ENCODE measurements at regions not wholly inside any gene's neighbourhood (a gene's known extent, or its start where the extent isn't known, plus 50 kb on each side); places are given as distances from the start of the nearest gene placed in this dataset.

DNA sequence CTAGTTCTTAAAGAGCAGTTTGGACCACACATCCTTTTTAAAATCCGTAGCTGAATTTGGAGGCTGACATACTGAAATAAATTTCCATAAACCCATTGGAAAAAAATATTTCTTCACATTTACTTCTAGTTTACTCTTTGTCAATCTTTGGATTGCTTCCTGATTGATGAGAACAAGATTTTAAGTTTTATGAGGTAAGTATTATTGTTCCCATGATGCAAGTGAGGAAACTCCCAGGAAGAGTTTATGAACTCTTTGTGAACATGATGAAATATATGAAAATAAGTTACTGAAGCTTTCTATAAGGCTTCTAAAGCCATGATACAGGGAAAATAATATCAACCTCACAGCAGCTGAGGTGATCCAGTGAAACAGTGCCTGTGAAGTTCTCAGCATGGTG is 320.0 kb downstream of the GJA1 start:
- no peaks in the 10 kb centered on the region for H3K36me3 Mint-ChIP-seq (ENCODE audit: unreplicated experiment)
- no peaks in the 10 kb centered on the region for H3K27me3 Mint-ChIP-seq (ENCODE audit: unreplicated experiment)
- no peaks in the 10 kb centered on the region for H3K9me3 Mint-ChIP-seq (ENCODE audit: unreplicated experiment)
- H3K27ac Mint-ChIP-seq (ENCODE audit: unreplicated experiment): no peak overlapping the region
- no peak overlapping the region for H3K4me3 Mint-ChIP-seq (ENCODE audit: unreplicated experiment)
- no peak for TF ChIP-seq CTCF (IDR thresholded peaks at IDR 0.05; ENCODE audit: partially characterized antibody, unreplicated experiment)
- DNase-seq: no peak
- no peaks in the 10 kb centered on the region for H3K4me1 Mint-ChIP-seq (ENCODE audit: low read depth, unreplicated experiment)

- Mint-ChIP-seq H3K36me3 (ENCODE audit: unreplicated experiment) (peaks cover 2% of the 10 kb centered on the region), H3K4me3 (ENCODE audit: unreplicated experiment) (no peak overlapping the region), H3K4me1 (ENCODE audit: low read depth, unreplicated experiment) (no peaks in the 10 kb centered on the region), H3K27me3 (ENCODE audit: unreplicated experiment) (no peaks in the 10 kb centered on the region), H3K9me3 (ENCODE audit: unreplicated experiment) (no peaks in the 10 kb centered on the region), H3K27ac (ENCODE audit: unreplicated experiment) (no peak overlapping the region)
- DNase-seq: no peak
- TF ChIP-seq CTCF (IDR thresholded peaks at IDR 0.05; ENCODE audit: partially characterized antibody, unreplicated experiment): no peak
Observed at GRCh38 chr6:121756666-121757065, 321.2 kb downstream of the GJA1 start.

- H3K4me1 Mint-ChIP-seq (ENCODE audit: low read depth, unreplicated experiment): no peaks in the 10 kb centered on the region
- H3K4me3 Mint-ChIP-seq (ENCODE audit: unreplicated experiment): no peak overlapping the region
- H3K9me3 Mint-ChIP-seq (ENCODE audit: unreplicated experiment): no peaks in the 10 kb centered on the region
- no peak for TF ChIP-seq CTCF (IDR thresholded peaks at IDR 0.05; ENCODE audit: partially characterized antibody, unreplicated experiment)
- DNase-seq: no peak
- H3K27ac Mint-ChIP-seq (ENCODE audit: unreplicated experiment): no peak overlapping the region
- no peaks in the 10 kb centered on the region for H3K27me3 Mint-ChIP-seq (ENCODE audit: unreplicated experiment)
- peaks cover 5% of the 10 kb centered on the region for H3K36me3 Mint-ChIP-seq (ENCODE audit: unreplicated experiment)
Observed at GRCh38 chr6:121759370-121759769, 323.9 kb downstream of the GJA1 start.

- Mint-ChIP-seq H3K9me3 (ENCODE audit: unreplicated experiment) (no peaks in the 10 kb centered on the region), H3K4me1 (ENCODE audit: low read depth, unreplicated experiment) (no peaks in the 10 kb centered on the region), H3K4me3 (ENCODE audit: unreplicated experiment) (no peak overlapping the region), H3K27ac (ENCODE audit: unreplicated experiment) (no peak overlapping the region), H3K27me3 (ENCODE audit: unreplicated experiment) (no peaks in the 10 kb centered on the region), H3K36me3 (ENCODE audit: unreplicated experiment) (peaks cover 5% of the 10 kb centered on the region)
- no peak for DNase-seq
- TF ChIP-seq CTCF (IDR thresholded peaks at IDR 0.05; ENCODE audit: partially characterized antibody, unreplicated experiment): no peak
Observed at GRCh38 chr6:121760191-121760590, 324.7 kb downstream of the GJA1 start.

GRCh38 chr6:121760745-121761144 is 325.3 kb downstream of the GJA1 start:
- no peak overlapping the region for H3K27ac Mint-ChIP-seq (ENCODE audit: unreplicated experiment)
- H3K4me3 Mint-ChIP-seq (ENCODE audit: unreplicated experiment): no peak overlapping the region
- H3K27me3 Mint-ChIP-seq (ENCODE audit: unreplicated experiment): no peaks in the 10 kb centered on the region
- no peak for DNase-seq
- no peaks in the 10 kb centered on the region for H3K9me3 Mint-ChIP-seq (ENCODE audit: unreplicated experiment)
- no peaks in the 10 kb centered on the region for H3K4me1 Mint-ChIP-seq (ENCODE audit: low read depth, unreplicated experiment)
- TF ChIP-seq CTCF (IDR thresholded peaks at IDR 0.05; ENCODE audit: partially characterized antibody, unreplicated experiment): no peak
- peaks cover 5% of the 10 kb centered on the region for H3K36me3 Mint-ChIP-seq (ENCODE audit: unreplicated experiment)
